ENCODE measurements at regions not wholly inside any gene's neighbourhood (a gene's known extent, or its start where the extent isn't known, plus 50 kb on each side); places are given as distances from the start of the nearest gene placed in this dataset.

GRCh38 chr14:49479432-49479831 is 106.7 kb downstream of the RPS29 start (continued):
- TF ChIP-seq EP300 (IDR thresholded peaks at IDR 0.05; ENCODE audit: borderline replicate concordance in 1 of 2, low read depth in 1 of 2, low read length in 1 of 2), result no peak
- no peak for TF ChIP-seq REST (IDR thresholded peaks at IDR 0.05; ENCODE audit: low read depth, low read length)
- no peak for TF ChIP-seq ZBTB33 (IDR thresholded peaks at IDR 0.05; ENCODE audit: borderline replicate concordance, low read depth)
- no peak for TF ChIP-seq ELF1 (IDR thresholded peaks at IDR 0.05)
- TF ChIP-seq CHD2 (IDR thresholded peaks at IDR 0.05; ENCODE audit: low read length, partially characterized antibody), result no peak
- TF ChIP-seq SMC3 (IDR thresholded peaks at IDR 0.05; ENCODE audit: low read depth, low read length), result no peak

GRCh38 chr14:49478784-49479183 is 107.4 kb downstream of the RPS29 start:
- POLR2A ChIA-PET, result no interaction called here

More at GRCh38 chr14:49478784-49479183, 107.4 kb downstream of the RPS29 start:
- no peak for DNase-seq
- Histone ChIP-seq H3F3A (replicated peaks; ENCODE audit: insufficient read depth) (no peaks in the 10 kb centered on the region), H3K27me3 (ENCODE audit: insufficient read depth) (no peaks in the 10 kb centered on the region; the same call in 1 of the 2 replicates), H3K9me2 (no peaks in the 10 kb centered on the region), H3K27ac (ENCODE audit: low read depth in 2 of 2, low read length in 1 of 2) (no peak overlapping the region), H3K36me3 (replicated peaks in 1 of 2; ENCODE audit: control insufficient read depth in 1 of 2, insufficient read depth in 2 of 2, low read length in 1 of 2) (no peaks in the 10 kb centered on the region), H3K4me2 (no peak overlapping the region), H4K20me1 (ENCODE audit: insufficient read depth) (no peaks in the 10 kb centered on the region), H3K79me2 (ENCODE audit: insufficient read depth) (no peaks in the 10 kb centered on the region), H3K9ac (no peak overlapping the region), H3K9me3 (no peaks in the 10 kb centered on the region), H3K4me1 (ENCODE audit: control insufficient read depth in 1 of 2, insufficient read depth in 2 of 2, low read depth in 1 of 2, low read length in 1 of 2) (peaks cover 0 to 6% of the 10 kb centered on the region in 2 experiments; a peak in 2 of 4 replicates), H2AFZ (ENCODE audit: low read depth) (no peak overlapping the region), H3K4me3 (ENCODE audit: low read depth in 2 of 2, low read length in 1 of 2) (no peak overlapping the region)
- CTCF ChIA-PET, result interaction anchor here (9.0 to 11.6 kb wide), 2 partner anchors 17 to 18 kb away, joined by 73 to 83 read pairs; no protein-coding TSS in a partner anchor
- TF ChIP-seq POLR2AphosphoS5 (IDR thresholded peaks at IDR 0.05; ENCODE audit: low read depth, low read length) (no peak), JUND (IDR thresholded peaks at IDR 0.05) (no peak), RCOR1 (IDR thresholded peaks at IDR 0.05; ENCODE audit: low read length) (no peak), EZH2phosphoT487 (IDR thresholded peaks at IDR 0.05; ENCODE audit: borderline replicate concordance, low read depth) (no peak), REST (IDR thresholded peaks at IDR 0.05; ENCODE audit: low read depth, low read length) (no peak), FOSL2 (IDR thresholded peaks at IDR 0.05; ENCODE audit: borderline replicate concordance, low read depth) (no peak), ZBTB33 (IDR thresholded peaks at IDR 0.05; ENCODE audit: borderline replicate concordance, low read depth) (no peak), SMC3 (IDR thresholded peaks at IDR 0.05; ENCODE audit: low read depth, low read length) (no peak)
- TF ChIP-seq, protein P1, sequence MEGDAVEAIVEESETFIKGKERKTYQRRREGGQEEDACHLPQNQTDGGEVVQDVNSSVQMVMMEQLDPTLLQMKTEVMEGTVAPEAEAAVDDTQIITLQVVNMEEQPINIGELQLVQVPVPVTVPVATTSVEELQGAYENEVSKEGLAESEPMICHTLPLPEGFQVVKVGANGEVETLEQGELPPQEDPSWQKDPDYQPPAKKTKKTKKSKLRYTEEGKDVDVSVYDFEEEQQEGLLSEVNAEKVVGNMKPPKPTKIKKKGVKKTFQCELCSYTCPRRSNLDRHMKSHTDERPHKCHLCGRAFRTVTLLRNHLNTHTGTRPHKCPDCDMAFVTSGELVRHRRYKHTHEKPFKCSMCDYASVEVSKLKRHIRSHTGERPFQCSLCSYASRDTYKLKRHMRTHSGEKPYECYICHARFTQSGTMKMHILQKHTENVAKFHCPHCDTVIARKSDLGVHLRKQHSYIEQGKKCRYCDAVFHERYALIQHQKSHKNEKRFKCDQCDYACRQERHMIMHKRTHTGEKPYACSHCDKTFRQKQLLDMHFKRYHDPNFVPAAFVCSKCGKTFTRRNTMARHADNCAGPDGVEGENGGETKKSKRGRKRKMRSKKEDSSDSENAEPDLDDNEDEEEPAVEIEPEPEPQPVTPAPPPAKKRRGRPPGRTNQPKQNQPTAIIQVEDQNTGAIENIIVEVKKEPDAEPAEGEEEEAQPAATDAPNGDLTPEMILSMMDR (IDR thresholded peaks at IDR 0.05), result no peak
- WGBS (ENCODE audit: low lambda C conversion rate), result 24% methylated on average over 3 of the region's 3 CpGs

Data from SK-N-SH (cell line).